Thyroid gland (tissue), 4 donors: ENCODE measurements at regions not wholly inside any gene's neighbourhood (a gene's known extent, or its start where the extent isn't known, plus 50 kb on each side); places are given as distances from the start of the nearest gene placed in this dataset.

ENCODE experiments used
- DNase-seq, 2 donors: peaks; one replicate each; pipeline ENCODE4 v3.0.0-alpha.2; 2019
- H3K27ac ChIP-seq, 3 donors: fragments of 200-600 bp; sonication (generic); 1 replicate in 2 of 3; 2 replicates in 1 of 3; pipeline ENCODE4 v1.5.1; 2016 to 2019; ENCODE audit warnings: mild to moderate bottlenecking in 1 of 3, moderate library complexity in 1 of 3
- H3K27me3 ChIP-seq: fragments of 200-600 bp; sonication (generic); one replicate; pipeline ENCODE4 v1.5.1; 2019
- H3K36me3 ChIP-seq, 2 donors: fragments of 200-600 bp; sonication (generic); one replicate each; pipeline ENCODE4 v1.5.1; 2016 to 2019
- H3K4me1 ChIP-seq, 2 donors: fragments of 200-600 bp; sonication (generic); one replicate each; pipeline ENCODE4 v1.5.1; 2017 to 2019
- H3K4me3 ChIP-seq, 3 donors: fragments of 200-600 bp; sonication (generic); replicated peaks in 1 of 3; 1 replicate in 2 of 3; 2 replicates in 1 of 3; pipeline ENCODE4 v1.5.1; 2016; ENCODE audit warnings: mild to moderate bottlenecking in 1 of 3
- H3K9me3 ChIP-seq: fragments of 200-600 bp; sonication (generic); one replicate; pipeline ENCODE4 v1.5.1; 2017
- POLR2A ChIP-seq, 2 donors: fragments of 450-650 bp; IDR thresholded peaks; one replicate each; pipeline ENCODE4 v1.6.1; 2017; ENCODE audit warnings: antibody characterized with exemption in 2 of 2, mild to moderate bottlenecking in 2 of 2, moderate library complexity in 1 of 2
- WGBS, 2 donors: methylation state at CpG; one replicate each; pipeline ENCODE4 v1.1.5; 2017; 5-methylcytosine and 5-hydroxymethylcytosine counted together
- intact Hi-C: fragments of 100-400 bp; cut with DNase I; formaldehyde crosslinking; loops from one replicate; pipeline ENCODE4 v1.15.1; 2023
- TF ChIP-seq, protein P1 (sequence below), 6 experiments: fragments of 200-600 bp in 3 of 6; fragments of 450-650 bp in 3 of 6; sonication (generic) in 3 of 6; IDR thresholded peaks; one replicate each; pipeline ENCODE4 v1.5.1; 2016 to 2019; ENCODE audit warnings: antibody characterized with exemption in 6 of 6, mild to moderate bottlenecking in 2 of 6, inconsistent platforms in 1 of 6, moderate library complexity in 1 of 6

GRCh38 chr13:76389321-76389720 lies 496.9 kb downstream of the KCTD12 start:
- no peaks in the 10 kb centered on the region for H3K4me1 ChIP-seq
- no peaks in the 10 kb centered on the region for H3K9me3 ChIP-seq
- intact Hi-C loops = no loop called here
- no peaks in the 10 kb centered on the region for H3K36me3 ChIP-seq
- 56 to 70% methylated on average over 1 of the region's 1 CpG for WGBS, 2 donors
- H3K4me3 ChIP-seq = no peak overlapping the region
- DNase-seq = no peak
- no peak overlapping the region for H3K27ac ChIP-seq
- TF ChIP-seq POLR2A (IDR thresholded peaks at IDR 0.05) = no peak
- TF ChIP-seq, protein P1, sequence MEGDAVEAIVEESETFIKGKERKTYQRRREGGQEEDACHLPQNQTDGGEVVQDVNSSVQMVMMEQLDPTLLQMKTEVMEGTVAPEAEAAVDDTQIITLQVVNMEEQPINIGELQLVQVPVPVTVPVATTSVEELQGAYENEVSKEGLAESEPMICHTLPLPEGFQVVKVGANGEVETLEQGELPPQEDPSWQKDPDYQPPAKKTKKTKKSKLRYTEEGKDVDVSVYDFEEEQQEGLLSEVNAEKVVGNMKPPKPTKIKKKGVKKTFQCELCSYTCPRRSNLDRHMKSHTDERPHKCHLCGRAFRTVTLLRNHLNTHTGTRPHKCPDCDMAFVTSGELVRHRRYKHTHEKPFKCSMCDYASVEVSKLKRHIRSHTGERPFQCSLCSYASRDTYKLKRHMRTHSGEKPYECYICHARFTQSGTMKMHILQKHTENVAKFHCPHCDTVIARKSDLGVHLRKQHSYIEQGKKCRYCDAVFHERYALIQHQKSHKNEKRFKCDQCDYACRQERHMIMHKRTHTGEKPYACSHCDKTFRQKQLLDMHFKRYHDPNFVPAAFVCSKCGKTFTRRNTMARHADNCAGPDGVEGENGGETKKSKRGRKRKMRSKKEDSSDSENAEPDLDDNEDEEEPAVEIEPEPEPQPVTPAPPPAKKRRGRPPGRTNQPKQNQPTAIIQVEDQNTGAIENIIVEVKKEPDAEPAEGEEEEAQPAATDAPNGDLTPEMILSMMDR (IDR thresholded peaks at IDR 0.05) = no peak
- H3K27me3 ChIP-seq = no peaks in the 10 kb centered on the region

DNA sequence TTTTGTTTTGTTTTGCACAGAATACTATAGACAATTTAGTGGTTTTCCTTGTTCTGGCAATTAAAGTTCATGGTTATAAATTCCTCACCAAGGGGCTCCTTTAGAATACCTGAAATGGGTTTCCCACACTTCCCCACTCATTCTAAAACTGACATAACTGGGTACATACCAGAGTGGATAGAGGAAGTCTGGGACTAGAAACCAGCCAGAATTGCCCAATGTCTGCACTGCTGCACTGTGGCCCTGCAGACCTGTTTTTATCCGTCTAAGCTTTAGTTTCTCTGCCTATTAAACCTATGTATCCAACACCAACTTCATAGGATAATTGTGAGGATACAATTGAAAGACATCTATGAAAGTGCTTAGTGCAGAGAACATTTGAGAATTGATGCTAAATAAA lies 498.6 kb downstream of the KCTD12 start:
- TF ChIP-seq, protein P1 (IDR thresholded peaks at IDR 0.05) = no peak
- no peak for TF ChIP-seq POLR2A (IDR thresholded peaks at IDR 0.05)
- intact Hi-C loops = no loop called here
- WGBS, 2 donors = 83 to 93% methylated on average over 1 of the region's 1 CpG
- no peak for DNase-seq
- Histone ChIP-seq H3K9me3 (no peaks in the 10 kb centered on the region), H3K36me3 (no peaks in the 10 kb centered on the region), H3K27me3 (no peaks in the 10 kb centered on the region), H3K4me1 (no peaks in the 10 kb centered on the region), H3K4me3 (no peak overlapping the region), H3K27ac (no peak overlapping the region)

DNA sequence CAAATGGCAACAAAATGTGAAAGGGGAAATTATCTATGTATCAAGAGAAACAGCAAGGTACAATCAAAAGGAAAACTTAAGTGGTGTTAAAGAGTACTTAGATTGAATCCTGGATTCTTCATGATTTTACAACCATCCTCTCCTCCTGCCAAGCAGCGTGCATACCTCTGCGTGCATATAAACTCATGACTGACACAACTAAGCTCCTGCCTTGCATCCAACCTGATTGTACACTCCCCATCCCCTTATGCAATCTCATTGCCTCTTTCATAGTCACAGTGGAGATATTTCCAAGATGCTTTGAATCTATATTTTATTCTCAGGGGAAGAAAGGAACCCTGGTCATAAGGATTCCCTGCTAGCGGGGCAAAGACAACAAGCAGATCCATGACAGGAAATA lies 499.9 kb downstream of the KCTD12 start:
- H3K4me1 ChIP-seq = no peaks in the 10 kb centered on the region
- no peak overlapping the region for H3K4me3 ChIP-seq
- H3K27me3 ChIP-seq = no peaks in the 10 kb centered on the region
- 68 to 72% methylated on average over 3 of the region's 3 CpGs for WGBS, 2 donors
- H3K27ac ChIP-seq = no peak overlapping the region
- intact Hi-C loops = no loop called here
- TF ChIP-seq, protein P1 (IDR thresholded peaks at IDR 0.05) = no peak
- no peak for TF ChIP-seq POLR2A (IDR thresholded peaks at IDR 0.05)
- DNase-seq = no peak
- no peaks in the 10 kb centered on the region for H3K9me3 ChIP-seq
- H3K36me3 ChIP-seq = no peaks in the 10 kb centered on the region

- no peak for DNase-seq
- intact Hi-C loops = no loop called here
- Histone ChIP-seq H3K27ac (no peak overlapping the region), H3K27me3 (no peaks in the 10 kb centered on the region), H3K4me1 (no peaks in the 10 kb centered on the region), H3K36me3 (no peaks in the 10 kb centered on the region), H3K9me3 (no peaks in the 10 kb centered on the region), H3K4me3 (no peak overlapping the region)
- WGBS, 2 donors = 84 to 89% methylated on average over 2 of the region's 2 CpGs
- TF ChIP-seq, protein P1 (IDR thresholded peaks at IDR 0.05) = no peak
- TF ChIP-seq POLR2A (IDR thresholded peaks at IDR 0.05) = no peak
Observed at GRCh38 chr13:76385586-76385985, 500.6 kb downstream of the KCTD12 start.

- no peaks in the 10 kb centered on the region for H3K27me3 ChIP-seq
- TF ChIP-seq POLR2A (IDR thresholded peaks at IDR 0.05) = no peak
- TF ChIP-seq, protein P1 (IDR thresholded peaks at IDR 0.05) = no peak
- 25 to 33% methylated on average over 2 of the region's 2 CpGs for WGBS, 2 donors
- no peak for DNase-seq
- intact Hi-C loops = no loop called here
- H3K4me3 ChIP-seq = no peak overlapping the region
- H3K4me1 ChIP-seq = no peaks in the 10 kb centered on the region
- H3K9me3 ChIP-seq = no peaks in the 10 kb centered on the region
- no peaks in the 10 kb centered on the region for H3K36me3 ChIP-seq
- H3K27ac ChIP-seq = no peak overlapping the region
Observed at GRCh38 chr13:76383676-76384461, 502.3 kb downstream of the KCTD12 start.
